Left lobe of liver (tissue), 2 donors: ENCODE measurements at regions not wholly inside any gene's neighbourhood (a gene's known extent, or its start where the extent isn't known, plus 50 kb on each side); places are given as distances from the start of the nearest gene placed in this dataset.

Source experiments
- ATAC-seq: fragments of 200-7000 bp; cut with Tn5 transposase; one replicate; pipeline ENCODE4 v1.9.1; 2020; ENCODE audit warnings: mild to moderate bottlenecking, moderate library complexity
- DNase-seq: peaks from one replicate; pipeline ENCODE4 v3.0.0-alpha.2; 2020; ENCODE audit warnings: low spot score
- donor health status: DM: no; HTN: no; CAD: no; lungs with moderate emphysema.
- donor health status: DM: no; HTN: yes; CAD: no.

DNA sequence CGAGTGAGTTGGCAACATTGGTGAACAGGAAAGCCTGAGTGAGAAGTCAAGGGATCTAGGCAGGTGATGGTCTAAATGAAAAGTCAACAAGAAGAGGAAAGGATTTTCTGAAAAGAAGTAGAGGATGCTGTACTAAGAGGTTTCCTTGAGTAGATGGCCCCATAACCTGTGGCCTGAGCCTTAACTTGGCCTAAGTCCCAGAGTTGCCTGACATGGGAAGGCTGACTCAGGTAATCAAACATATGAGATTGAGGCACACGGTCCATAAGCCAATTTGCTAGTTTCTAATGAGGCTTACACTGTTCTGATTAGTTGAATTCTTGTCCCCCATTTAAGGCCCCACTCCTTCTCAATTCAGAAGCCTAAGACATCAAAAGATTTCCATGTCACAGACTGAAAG lies 262.5 kb upstream of the LMCD1 start:
- ATAC-seq (peak; percentile 82), DNase-seq (peak; percentile 46)

GRCh38 chr3:8239718-8240695 lies 261.6 kb upstream of the LMCD1 start:
- no peak for DNase-seq

DNA sequence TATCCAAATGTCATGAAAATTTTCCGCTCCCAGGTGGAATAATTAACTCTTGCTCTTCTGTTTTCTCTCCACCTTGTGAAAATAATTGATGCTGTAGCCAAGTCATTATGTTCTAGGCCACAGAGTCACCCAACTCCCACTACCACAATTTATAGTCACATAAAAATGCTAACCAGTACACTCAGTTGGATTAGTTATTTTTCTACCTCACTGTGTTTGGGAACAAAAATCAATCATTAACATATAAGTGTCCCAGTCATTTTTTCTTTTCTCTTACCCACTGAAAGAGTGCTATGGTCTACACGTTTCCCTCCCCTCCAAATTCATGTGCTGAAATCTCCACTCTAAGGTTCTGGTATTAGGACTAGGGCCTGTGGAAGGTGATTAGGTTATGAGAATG lies 255.6 kb upstream of the LMCD1 start:
- no peak for DNase-seq
- ATAC-seq: peak; percentile 36

More at GRCh38 chr3:8239718-8240695, 261.6 kb upstream of the LMCD1 start:
- ATAC-seq: peak; percentile 91

- no peak for DNase-seq
- no peak for ATAC-seq
Measured at GRCh38 chr3:8253201-8253600, 248.4 kb upstream of the LMCD1 start.

GRCh38 chr3:8254489-8254888 lies 247.1 kb upstream of the LMCD1 start:
- no peak for DNase-seq
- ATAC-seq: no peak

GRCh38 chr3:8255725-8256124 lies 245.9 kb upstream of the LMCD1 start:
- no peak for ATAC-seq
- DNase-seq: no peak

- DNase-seq: no peak
- no peak for ATAC-seq
Measured at GRCh38 chr3:8256441-8257071, 245.1 kb upstream of the LMCD1 start.

GRCh38 chr3:8261018-8261417 lies 240.6 kb upstream of the LMCD1 start:
- no peak for ATAC-seq

GRCh38 chr3:8266730-8267131 lies 234.9 kb upstream of the LMCD1 start:
- DNase-seq (no peak), ATAC-seq (no peak)

More at GRCh38 chr3:8261018-8261417, 240.6 kb upstream of the LMCD1 start:
- no peak for DNase-seq

DNA sequence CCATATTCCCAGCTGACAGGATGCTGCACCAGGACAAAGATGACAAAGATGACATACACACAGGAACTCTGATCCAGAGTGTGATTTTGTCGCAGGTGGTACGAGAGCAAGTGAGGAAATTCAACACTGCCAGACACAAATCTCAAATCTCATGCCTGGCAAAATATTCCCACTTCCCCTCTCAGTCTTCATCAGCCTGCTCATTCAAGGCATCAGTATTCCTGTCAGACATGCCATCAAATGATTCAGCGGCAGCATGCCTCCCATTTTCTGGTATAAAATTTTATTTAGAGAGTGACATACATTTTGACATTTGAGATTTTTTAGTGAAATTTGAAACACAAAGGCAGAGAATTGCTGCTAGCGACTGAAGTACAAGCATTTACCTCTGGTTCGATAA lies 228.1 kb upstream of the LMCD1 start:
- DNase-seq (no peak), ATAC-seq (no peak)

DNA sequence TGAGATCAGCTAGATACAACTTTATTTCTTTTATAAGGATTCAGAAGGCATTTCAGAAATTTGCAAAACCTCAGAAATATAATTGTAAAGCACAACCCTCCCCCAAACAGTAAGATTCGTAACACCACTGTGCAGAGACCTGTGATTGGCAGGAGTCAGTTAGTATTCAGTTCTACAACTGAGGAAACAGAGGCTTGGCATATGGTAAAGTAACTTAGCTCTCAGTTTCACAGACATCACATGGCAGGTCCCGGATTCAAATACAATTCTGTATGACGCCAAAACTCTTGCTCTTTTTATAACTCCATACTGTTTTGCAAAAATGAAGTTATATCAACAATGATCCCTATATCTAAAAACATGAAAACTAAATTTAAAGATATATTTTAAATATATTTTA lies 225.6 kb upstream of the LMCD1 start:
- DNase-seq (no peak), ATAC-seq (no peak)

GRCh38 chr3:8276506-8276905 lies 225.1 kb upstream of the LMCD1 start:
- DNase-seq (no peak), ATAC-seq (no peak)

- DNase-seq: no peak
- no peak for ATAC-seq
Measured at GRCh38 chr3:8278448-8278847, 223.2 kb upstream of the LMCD1 start.

DNA sequence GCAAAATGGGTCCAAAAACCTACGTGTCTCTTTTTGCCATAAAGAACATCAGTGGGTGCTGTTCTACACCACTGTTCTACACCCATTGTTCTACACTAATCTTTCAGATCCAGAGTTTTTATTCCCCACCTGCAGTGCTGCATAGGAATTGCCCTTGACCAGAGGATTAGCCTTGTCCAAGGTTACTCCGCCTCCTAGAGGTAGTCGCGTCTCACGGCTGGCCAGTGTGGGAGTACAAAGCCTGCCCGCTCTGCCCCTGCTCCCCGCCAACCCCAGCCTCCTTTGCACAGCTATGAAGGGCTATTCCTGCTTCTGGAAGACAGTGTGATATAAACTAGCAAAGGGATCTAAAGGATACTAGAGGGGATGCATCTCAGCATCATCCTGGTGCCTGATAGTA lies 222.1 kb upstream of the LMCD1 start:
- ATAC-seq: no peak
- no peak for DNase-seq

- ATAC-seq (no peak), DNase-seq (no peak)
Measured at GRCh38 chr3:8279886-8280550, 221.6 kb upstream of the LMCD1 start.

DNA sequence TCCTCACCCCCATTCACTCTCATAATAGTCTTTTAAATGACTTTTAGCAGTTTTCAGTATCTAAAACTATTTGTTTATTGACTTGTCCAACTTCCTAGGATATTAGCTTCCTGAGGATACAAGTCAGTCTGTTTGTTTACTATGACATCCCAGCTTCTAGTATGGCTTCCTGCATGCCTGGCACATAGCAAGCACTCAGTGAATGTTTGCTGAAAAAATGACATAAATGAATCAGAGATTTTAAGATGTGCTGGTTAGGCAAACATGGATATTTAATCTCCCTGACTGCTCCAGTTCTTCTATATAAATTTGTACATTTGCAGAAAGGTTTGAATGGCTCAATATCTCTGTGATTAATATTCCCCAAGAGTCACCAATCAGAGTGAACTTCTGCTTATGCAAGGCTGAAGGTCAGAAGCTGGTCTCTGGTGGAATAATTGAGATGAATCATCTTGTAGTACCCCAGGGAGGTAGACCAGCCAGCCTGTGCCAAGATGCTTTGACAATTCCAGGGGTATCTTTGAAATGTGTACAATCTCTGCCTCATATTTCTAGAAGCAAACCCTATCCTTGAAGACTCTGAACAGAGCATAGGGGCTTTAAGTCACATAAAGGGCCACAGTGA lies 219.0 kb upstream of the LMCD1 start:
- ATAC-seq: no peak
- no peak for DNase-seq

DNA sequence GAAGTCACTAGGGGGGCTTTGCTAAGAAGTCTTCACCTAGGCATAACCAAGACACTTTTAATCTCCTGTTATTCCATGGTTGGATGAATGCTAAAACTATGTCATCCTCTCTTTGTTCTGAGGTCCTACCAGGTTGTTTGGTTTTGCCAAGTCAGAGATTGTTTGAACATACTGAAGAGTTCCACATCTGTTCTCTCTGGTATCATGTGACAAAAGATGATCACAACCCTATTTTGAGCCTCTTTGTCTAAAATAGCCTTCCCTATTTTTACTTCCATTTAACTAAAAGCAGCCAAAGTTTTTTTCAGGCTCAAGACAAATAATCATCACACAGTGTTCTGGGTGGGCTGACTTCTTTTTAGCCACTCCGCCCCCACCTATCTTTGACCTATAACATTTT lies 218.4 kb upstream of the LMCD1 start:
- ATAC-seq: no peak

GRCh38 chr3:8286086-8286485 lies 215.5 kb upstream of the LMCD1 start:
- no peak for DNase-seq
- no peak for ATAC-seq

More for the DNA sequence above, 218.4 kb upstream of the LMCD1 start:
- DNase-seq: no peak

- no peak for DNase-seq
- no peak for ATAC-seq
Measured at GRCh38 chr3:8286749-8287148, 214.9 kb upstream of the LMCD1 start.

GRCh38 chr3:8290611-8291010 lies 211.0 kb upstream of the LMCD1 start:
- DNase-seq (no peak), ATAC-seq (no peak)

DNA sequence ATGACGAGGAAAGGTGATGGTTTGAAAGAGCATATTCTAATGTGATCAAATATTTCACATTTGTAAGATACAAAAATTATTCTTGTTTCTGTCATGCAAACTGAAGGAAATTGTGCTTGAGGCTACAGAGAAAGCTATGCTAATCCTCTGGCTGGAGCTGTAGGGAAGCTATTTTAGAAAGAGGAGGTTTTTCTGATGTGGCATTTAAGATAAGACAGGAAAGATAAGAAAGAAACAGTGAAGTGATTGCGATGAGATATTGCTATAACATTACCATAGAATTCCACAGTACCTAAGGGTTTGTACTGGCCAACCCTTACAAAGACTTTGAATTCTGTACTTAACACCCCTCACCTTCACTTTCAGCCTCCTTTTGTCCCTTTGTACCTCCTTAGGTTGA lies 205.2 kb upstream of the LMCD1 start:
- DNase-seq (no peak), ATAC-seq (no peak)
